GM12864 (cell line): ENCODE measurements at regions not wholly inside any gene's neighbourhood (a gene's known extent, or its start where the extent isn't known, plus 50 kb on each side); places are given as distances from the start of the nearest gene placed in this dataset.

Experiments
- DNase-seq: peaks from one replicate; pipeline ENCODE4 v3.0.0-alpha.2; 2011; ENCODE audit warnings: low read depth
- H3K4me3 ChIP-seq: 2 replicates; pipeline ENCODE4 v1.5.1; 2011; ENCODE audit warnings: mild to moderate bottlenecking, low read depth, low read length, control low read depth
- CTCF ChIP-seq: IDR thresholded peaks from 2 replicates; pipeline ENCODE4 v1.5.1; 2011; ENCODE audit warnings: low read depth, mild to moderate bottlenecking, moderate library complexity, low read length, control low read depth, inconsistent platforms; ENCODE audit errors: missing control alignments

GRCh38 chr16:85309656-85310587 lies 197.7 kb upstream of the CIBAR2 start:
- H3K4me3 ChIP-seq, result no peak overlapping the region
- DNase-seq, result no peak
- no peak for TF ChIP-seq CTCF

- H3K4me3 ChIP-seq, result no peak overlapping the region
- TF ChIP-seq CTCF, result no peak
- DNase-seq, result no peak
Measured at GRCh38 chr16:85310868-85311585, 198.8 kb upstream of the CIBAR2 start.

GRCh38 chr16:85311741-85312140 lies 199.5 kb upstream of the CIBAR2 start:
- no peak for DNase-seq
- no peak overlapping the region for H3K4me3 ChIP-seq
- TF ChIP-seq CTCF, result no peak

GRCh38 chr16:85312174-85312573 lies 199.9 kb upstream of the CIBAR2 start:
- no peak for TF ChIP-seq CTCF
- no peak overlapping the region for H3K4me3 ChIP-seq
- DNase-seq, result no peak

- TF ChIP-seq CTCF, result no peak
- no peak overlapping the region for H3K4me3 ChIP-seq
- DNase-seq, result no peak
Measured at GRCh38 chr16:85312642-85313525, 200.6 kb upstream of the CIBAR2 start.

- H3K4me3 ChIP-seq, result no peak overlapping the region
- no peak for TF ChIP-seq CTCF
- no peak for DNase-seq
Measured at GRCh38 chr16:85313526-85314301, 201.4 kb upstream of the CIBAR2 start.
